H9 (cell line): ENCODE measurements at regions not wholly inside any gene's neighbourhood (a gene's known extent, or its start where the extent isn't known, plus 50 kb on each side); places are given as distances from the start of the nearest gene placed in this dataset.

ENCODE experiments used
- DNase-seq: peaks from one replicate; pipeline ENCODE4 v3.0.0-alpha.2; 2017
- H2AFZ ChIP-seq: one replicate; pipeline ENCODE4 v1.6.1; 2013; ENCODE audit warnings: mild to moderate bottlenecking, low read length, control low read depth, moderate library complexity
- H2AK5ac ChIP-seq: 2 replicates; pipeline ENCODE4 v1.6.1; 2013; ENCODE audit warnings: low read length, control low read depth, mixed read lengths; ENCODE audit not compliant: insufficient read length
- H2BK120ac ChIP-seq: one replicate; pipeline ENCODE4 v1.6.1; 2013; ENCODE audit warnings: low read depth, mild to moderate bottlenecking, low read length, control low read depth, inconsistent platforms; ENCODE audit not compliant: poor library complexity, severe bottlenecking
- H2BK12ac ChIP-seq: 2 replicates; pipeline ENCODE4 v1.6.1; 2013; ENCODE audit warnings: low read length, control low read depth, mixed read lengths, low read depth; ENCODE audit not compliant: insufficient read length
- H2BK15ac ChIP-seq: 2 replicates; pipeline ENCODE4 v1.6.1; 2013; ENCODE audit warnings: low read depth, low read length, control low read depth
- H2BK20ac ChIP-seq: one replicate; pipeline ENCODE4 v1.6.1; 2013; ENCODE audit warnings: low read depth, mild to moderate bottlenecking, low read length, control low read depth, inconsistent platforms; ENCODE audit not compliant: poor library complexity, severe bottlenecking
- H2BK5ac ChIP-seq: 2 replicates; pipeline ENCODE4 v1.6.1; 2013; ENCODE audit warnings: low read length, control low read depth, mixed read lengths; ENCODE audit not compliant: insufficient read length
- H3K14ac ChIP-seq: 2 replicates; pipeline ENCODE4 v1.6.1; 2013; ENCODE audit warnings: low read length, control low read depth; ENCODE audit not compliant: insufficient read depth
- H3K18ac ChIP-seq: 2 replicates; pipeline ENCODE4 v1.6.1; 2013; ENCODE audit warnings: low read depth, mild to moderate bottlenecking, mixed read lengths, low read length, control low read depth; ENCODE audit not compliant: insufficient read length
- H3K23ac ChIP-seq: 2 replicates; pipeline ENCODE4 v1.6.1; 2013; ENCODE audit warnings: low read length, control low read depth, mixed read lengths, low read depth; ENCODE audit not compliant: insufficient read length
- H3K23me2 ChIP-seq: 2 replicates; pipeline ENCODE4 v1.6.1; 2013; ENCODE audit warnings: low read depth, mild to moderate bottlenecking, mixed read lengths, low read length, control low read depth; ENCODE audit not compliant: insufficient read length, poor library complexity, severe bottlenecking
- H3K27ac ChIP-seq: 2 replicates; pipeline ENCODE4 v1.5.1; 2013; ENCODE audit warnings: low read length, control low read depth, mixed read lengths, low read depth; ENCODE audit not compliant: insufficient read length
- H3K27me3 ChIP-seq: 2 replicates; pipeline ENCODE4 v1.6.1; 2013; ENCODE audit warnings: low read length, control low read depth, inconsistent platforms; ENCODE audit not compliant: insufficient read depth
- H3K4ac ChIP-seq: 2 replicates; pipeline ENCODE4 v1.6.1; 2013; ENCODE audit warnings: low read depth, mild to moderate bottlenecking, control low read depth, inconsistent platforms, low read length, moderate library complexity
- H3K4me1 ChIP-seq: 2 replicates; pipeline ENCODE4 v1.6.1; 2013; ENCODE audit warnings: low read length, control low read depth, inconsistent platforms; ENCODE audit not compliant: insufficient read depth
- H3K4me2 ChIP-seq: 2 replicates; pipeline ENCODE4 v1.6.1; 2013; ENCODE audit warnings: low read length, control low read depth, mixed read lengths; ENCODE audit not compliant: insufficient read length, insufficient read depth
- H3K56ac ChIP-seq: 2 replicates; pipeline ENCODE4 v1.6.1; 2013; ENCODE audit warnings: low read depth, mild to moderate bottlenecking, mixed read lengths, low read length, control low read depth; ENCODE audit not compliant: insufficient read length
- H3K79me1 ChIP-seq: 2 replicates; pipeline ENCODE4 v1.6.1; 2013; ENCODE audit warnings: low read depth, mild to moderate bottlenecking, moderate library complexity, low read length, control low read depth, inconsistent platforms; ENCODE audit not compliant: insufficient read depth, poor library complexity, severe bottlenecking
- H3K79me2 ChIP-seq: 2 replicates; pipeline ENCODE4 v1.6.1; 2013; ENCODE audit warnings: low read length, control low read depth, inconsistent platforms; ENCODE audit not compliant: insufficient read depth
- H3K9ac ChIP-seq: 2 replicates; pipeline ENCODE4 v1.6.1; 2013; ENCODE audit warnings: low read length, control low read depth, mixed read lengths; ENCODE audit not compliant: insufficient read length; ENCODE audit errors: extremely low read depth
- H3K9me3 ChIP-seq: one replicate; pipeline ENCODE4 v1.6.1; 2013; ENCODE audit warnings: low read depth, low read length, inconsistent platforms; ENCODE audit not compliant: control insufficient read depth
- H3T11ph ChIP-seq: one replicate; pipeline ENCODE4 v1.6.1; 2013; ENCODE audit warnings: mild to moderate bottlenecking, low read length, control low read depth, inconsistent platforms
- H4K20me1 ChIP-seq: one replicate; pipeline ENCODE4 v1.6.1; 2013; ENCODE audit not compliant: control insufficient read depth, insufficient read length, insufficient read depth
- H4K5ac ChIP-seq: 2 replicates; pipeline ENCODE4 v1.6.1; 2013; ENCODE audit warnings: low read depth, mild to moderate bottlenecking, mixed read lengths, low read length, control low read depth; ENCODE audit not compliant: insufficient read length
- H4K8ac ChIP-seq: replicated peaks from 2 replicates; pipeline ENCODE4 v1.6.1; 2013; ENCODE audit warnings: low read length, control low read depth, mixed read lengths, low read depth; ENCODE audit not compliant: insufficient read length
- H4K91ac ChIP-seq: 2 replicates; pipeline ENCODE4 v1.6.1; 2013; ENCODE audit warnings: low read depth, mild to moderate bottlenecking, moderate library complexity, mixed read lengths, low read length, control low read depth; ENCODE audit not compliant: insufficient read length
- H3K27ac Mint-ChIP-seq, 3 experiments: 2 replicates in 2 of 3; 3 replicates in 1 of 3; pipeline ENCODE4 v1.8.0; 2020 to 2021; ENCODE audit warnings: mixed read lengths in 3 of 3, mild to moderate bottlenecking in 1 of 3, moderate library complexity in 1 of 3
- H3K27me3 Mint-ChIP-seq: 2 replicates; pipeline ENCODE4 v1.8.0; 2021; ENCODE audit warnings: low read depth, mild to moderate bottlenecking, moderate library complexity, mixed read lengths
- H3K36me3 Mint-ChIP-seq, 3 experiments: 2 replicates in 2 of 3; 3 replicates in 1 of 3; pipeline ENCODE4 v1.8.0; 2020 to 2021; ENCODE audit warnings: low read depth in 3 of 3, mixed read lengths in 3 of 3; ENCODE audit not compliant: insufficient read depth in 1 of 3
- H3K4me1 Mint-ChIP-seq, 2 experiments: 2 replicates each; pipeline ENCODE4 v1.8.0; 2020; ENCODE audit warnings: mixed read lengths in 2 of 2
- H3K4me3 Mint-ChIP-seq, 2 experiments: 2 replicates in 1 of 2; 3 replicates in 1 of 2; pipeline ENCODE4 v1.8.0; 2020 to 2021; ENCODE audit warnings: mild to moderate bottlenecking in 2 of 2, mixed read lengths in 2 of 2, moderate library complexity in 1 of 2
- H3K9me3 Mint-ChIP-seq, 2 experiments: 2 replicates in 1 of 2; 3 replicates in 1 of 2; pipeline ENCODE4 v1.8.0; 2020; ENCODE audit warnings: mild to moderate bottlenecking in 2 of 2, mixed read lengths in 2 of 2, moderate library complexity in 1 of 2
- WGBS: extraction: QIAGEN DNeasy Blood & Tissue Kit; methylation state at CpG from one replicate; pipeline ENCODE4 v1.1.7; 2013; ENCODE audit warnings: missing lambda C conversion rate, low lambda C conversion rate, mixed read lengths; ENCODE audit not compliant: insufficient read length; ENCODE audit errors: extremely low coverage; 5-methylcytosine and 5-hydroxymethylcytosine counted together
- TF ChIP-seq, protein P1 (sequence below): fragments of 200-600 bp; sonication (generic); conservative IDR thresholded peaks from 3 replicates; pipeline ENCODE4 v1.8.0; 2021; ENCODE audit warnings: antibody characterized with exemption, mild to moderate bottlenecking

- H2BK20ac ChIP-seq = no peak overlapping the region
- H2BK15ac ChIP-seq = no peak overlapping the region
- no peak overlapping the region for H2BK5ac ChIP-seq
- H3K4ac ChIP-seq = no peak overlapping the region
- no peaks in the 10 kb centered on the region for H3K9me3 Mint-ChIP-seq
- H3K4me2 ChIP-seq = no peak overlapping the region
- no peaks in the 10 kb centered on the region for H3K23me2 ChIP-seq
- H3K27ac Mint-ChIP-seq = no peak overlapping the region
- no peaks in the 10 kb centered on the region for H3K79me2 ChIP-seq
- H2AFZ ChIP-seq = no peak overlapping the region
- H4K91ac ChIP-seq = no peak overlapping the region
- H3K14ac ChIP-seq = no peak overlapping the region
- H2AK5ac ChIP-seq = no peak overlapping the region
- H3K4me1 Mint-ChIP-seq = no peaks in the 10 kb centered on the region
- DNase-seq = no peak
- no peak overlapping the region for H3K18ac ChIP-seq
- no peak overlapping the region for H2BK120ac ChIP-seq
- H3K27me3 Mint-ChIP-seq = no peaks in the 10 kb centered on the region; the same call in none of the 2 replicates
- TF ChIP-seq, protein P1, sequence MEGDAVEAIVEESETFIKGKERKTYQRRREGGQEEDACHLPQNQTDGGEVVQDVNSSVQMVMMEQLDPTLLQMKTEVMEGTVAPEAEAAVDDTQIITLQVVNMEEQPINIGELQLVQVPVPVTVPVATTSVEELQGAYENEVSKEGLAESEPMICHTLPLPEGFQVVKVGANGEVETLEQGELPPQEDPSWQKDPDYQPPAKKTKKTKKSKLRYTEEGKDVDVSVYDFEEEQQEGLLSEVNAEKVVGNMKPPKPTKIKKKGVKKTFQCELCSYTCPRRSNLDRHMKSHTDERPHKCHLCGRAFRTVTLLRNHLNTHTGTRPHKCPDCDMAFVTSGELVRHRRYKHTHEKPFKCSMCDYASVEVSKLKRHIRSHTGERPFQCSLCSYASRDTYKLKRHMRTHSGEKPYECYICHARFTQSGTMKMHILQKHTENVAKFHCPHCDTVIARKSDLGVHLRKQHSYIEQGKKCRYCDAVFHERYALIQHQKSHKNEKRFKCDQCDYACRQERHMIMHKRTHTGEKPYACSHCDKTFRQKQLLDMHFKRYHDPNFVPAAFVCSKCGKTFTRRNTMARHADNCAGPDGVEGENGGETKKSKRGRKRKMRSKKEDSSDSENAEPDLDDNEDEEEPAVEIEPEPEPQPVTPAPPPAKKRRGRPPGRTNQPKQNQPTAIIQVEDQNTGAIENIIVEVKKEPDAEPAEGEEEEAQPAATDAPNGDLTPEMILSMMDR = peak; percentile 58
- no peaks in the 10 kb centered on the region for H3K9me3 ChIP-seq
- no peaks in the 10 kb centered on the region for H3K27me3 ChIP-seq
- H4K5ac ChIP-seq = no peak overlapping the region
- H3K79me1 ChIP-seq = no peaks in the 10 kb centered on the region
- no CpG with 5 or more reads among the region's 4 CpGs for WGBS
- H3K4me3 Mint-ChIP-seq = no peak overlapping the region
- H3K23ac ChIP-seq = no peak overlapping the region
- no peak overlapping the region for H3K56ac ChIP-seq
- no peak overlapping the region for H3K9ac ChIP-seq
- no peak overlapping the region for H2BK12ac ChIP-seq
- no peak overlapping the region for H3T11ph ChIP-seq
- H3K4me1 ChIP-seq = no peaks in the 10 kb centered on the region
- H3K27ac ChIP-seq = no peak overlapping the region
- H3K36me3 Mint-ChIP-seq = no peaks in the 10 kb centered on the region
- no peaks in the 10 kb centered on the region for H4K20me1 ChIP-seq
- no peak overlapping the region for H4K8ac ChIP-seq
Observed at GRCh38 chr18:25915907-25916306, 174.5 kb downstream of the SS18 start.
